Activated B cell treated with CpG ODN at 0.5 μM for 24 hours (primary cell): ENCODE measurements at regions not wholly inside any gene's neighbourhood (a gene's known extent, or its start where the extent isn't known, plus 50 kb on each side); places are given as distances from the start of the nearest gene placed in this dataset.

Experiments used
- ATAC-seq: fragments of 200-7000 bp; cut with Tn5 transposase; one replicate; pipeline ENCODE4 v1.10.0; 2021; ENCODE audit warnings: low read depth, mild to moderate bottlenecking, moderate library complexity
- CTCF ChIA-PET: fragments of 350-600 bp; sonication (Branson Sonifier 250); formaldehyde crosslinking; loops from one replicate; lab custom pipeline; 2021; ENCODE audit warnings: antibody characterized with exemption; lab: Charles Lee
- POLR2A ChIA-PET: fragments of 350-600 bp; sonication (Branson Sonifier 250); formaldehyde crosslinking; loops from one replicate; lab custom pipeline; 2021; ENCODE audit warnings: antibody characterized with exemption; lab: Charles Lee
- DNase-seq: peaks from one replicate; pipeline ENCODE4 v3.0.0; 2022
- H3K27ac Mint-ChIP-seq: one replicate; pipeline ENCODE4 v1.8.0; 2020; ENCODE audit warnings: mixed read lengths
- H3K27me3 Mint-ChIP-seq: one replicate; pipeline ENCODE4 v1.8.0; 2021; ENCODE audit warnings: mixed read lengths
- H3K36me3 Mint-ChIP-seq: one replicate; pipeline ENCODE4 v1.8.0; 2021; ENCODE audit warnings: low read depth, mixed read lengths
- H3K4me1 Mint-ChIP-seq: one replicate; pipeline ENCODE4 v1.8.0; 2021; ENCODE audit warnings: mixed read lengths
- H3K4me3 Mint-ChIP-seq: one replicate; pipeline ENCODE4 v1.8.0; 2020; ENCODE audit warnings: mild to moderate bottlenecking, mixed read lengths
- H3K9me3 Mint-ChIP-seq: one replicate; pipeline ENCODE4 v1.8.0; 2020; ENCODE audit warnings: mixed read lengths
- CTCF ChIP-seq: fragments of 200-600 bp; IDR thresholded peaks from one replicate; pipeline ENCODE4 v1.8.0; 2022; ENCODE audit warnings: antibody characterized with exemption, mild to moderate bottlenecking
- intact Hi-C: fragments of 100-400 bp; cut with micrococcal nuclease; formaldehyde crosslinking; loops from one replicate; pipeline ENCODE4 v1.15.1; 2024

- H3K9me3 Mint-ChIP-seq: peaks cover 2% of the 10 kb centered on the region
- H3K4me3 Mint-ChIP-seq: no peak overlapping the region
- H3K4me1 Mint-ChIP-seq: no peaks in the 10 kb centered on the region
- ChIA-PET CTCF (no interaction called here), POLR2A (no interaction called here)
- H3K36me3 Mint-ChIP-seq: no peaks in the 10 kb centered on the region
- DNase-seq (no peak), ATAC-seq (no peak)
- intact Hi-C loops: no loop called here
- no peak overlapping the region for H3K27ac Mint-ChIP-seq
- no peak for TF ChIP-seq CTCF
- no peaks in the 10 kb centered on the region for H3K27me3 Mint-ChIP-seq
These were observed 66.5 kb upstream of the PROX1 start for GRCh38 chr1:213921311-213921710.

- Mint-ChIP-seq H3K4me1 (no peaks in the 10 kb centered on the region), H3K9me3 (peaks cover 2% of the 10 kb centered on the region), H3K4me3 (no peak overlapping the region), H3K36me3 (no peaks in the 10 kb centered on the region), H3K27ac (no peak overlapping the region), H3K27me3 (no peaks in the 10 kb centered on the region)
- ATAC-seq (no peak), DNase-seq (no peak)
- TF ChIP-seq CTCF: no peak
- intact Hi-C loops: no loop called here
- POLR2A ChIA-PET: no interaction called here
- CTCF ChIA-PET: no interaction called here
These were observed 66.1 kb upstream of the PROX1 start for GRCh38 chr1:213921712-213922111.

GRCh38 chr1:213925531-213926182 lies 62.1 kb upstream of the PROX1 start:
- no peaks in the 10 kb centered on the region for H3K4me1 Mint-ChIP-seq

GRCh38 chr1:213927846-213928245 lies 59.9 kb upstream of the PROX1 start:
- ATAC-seq (no peak), DNase-seq (no peak)
- ChIA-PET CTCF (no interaction called here), POLR2A (no interaction called here)
- peaks cover 2% of the 10 kb centered on the region for H3K9me3 Mint-ChIP-seq
- intact Hi-C loops: no loop called here
- H3K4me1 Mint-ChIP-seq: no peaks in the 10 kb centered on the region
- no peak overlapping the region for H3K27ac Mint-ChIP-seq
- H3K4me3 Mint-ChIP-seq: no peak overlapping the region
- TF ChIP-seq CTCF: no peak
- H3K36me3 Mint-ChIP-seq: no peaks in the 10 kb centered on the region
- no peaks in the 10 kb centered on the region for H3K27me3 Mint-ChIP-seq

More at GRCh38 chr1:213925531-213926182, 62.1 kb upstream of the PROX1 start:
- no peak for TF ChIP-seq CTCF
- H3K9me3 Mint-ChIP-seq: peaks cover 2% of the 10 kb centered on the region
- ATAC-seq (no peak), DNase-seq (no peak)
- no peaks in the 10 kb centered on the region for H3K36me3 Mint-ChIP-seq
- no peak overlapping the region for H3K27ac Mint-ChIP-seq
- no peak overlapping the region for H3K4me3 Mint-ChIP-seq
- intact Hi-C loops: no loop called here
- CTCF ChIA-PET: no interaction called here
- POLR2A ChIA-PET: no interaction called here
- H3K27me3 Mint-ChIP-seq: no peaks in the 10 kb centered on the region

GRCh38 chr1:213929398-213929797 lies 58.4 kb upstream of the PROX1 start:
- POLR2A ChIA-PET: no interaction called here
- no peak overlapping the region for H3K4me3 Mint-ChIP-seq

More at GRCh38 chr1:213929398-213929797, 58.4 kb upstream of the PROX1 start:
- Mint-ChIP-seq H3K27me3 (no peaks in the 10 kb centered on the region), H3K27ac (no peak overlapping the region), H3K36me3 (no peaks in the 10 kb centered on the region), H3K4me1 (no peaks in the 10 kb centered on the region), H3K9me3 (no peaks in the 10 kb centered on the region)
- DNase-seq (no peak), ATAC-seq (no peak)
- no peak for TF ChIP-seq CTCF
- intact Hi-C loops: no loop called here
- CTCF ChIA-PET: no interaction called here
